Hepatocyte (in vitro differentiated cells): ENCODE measurements at regions not wholly inside any gene's neighbourhood (a gene's known extent, or its start where the extent isn't known, plus 50 kb on each side); places are given as distances from the start of the nearest gene placed in this dataset.

Source experiments
- DNase-seq: peaks from one replicate; pipeline ENCODE4 v3.0.0-alpha.2; 2016; ENCODE audit warnings: low spot score
- H2AFZ ChIP-seq: fragments of 200-600 bp; sonication (generic); 2 replicates; pipeline ENCODE4 v1.6.0; 2016; ENCODE audit warnings: antibody characterized with exemption, mild to moderate bottlenecking
- H3K27ac ChIP-seq: fragments of 200-600 bp; sonication (generic); 2 replicates; pipeline ENCODE4 v1.5.1; 2016; ENCODE audit warnings: mild to moderate bottlenecking
- H3K27me3 ChIP-seq: fragments of 200-600 bp; sonication (generic); 2 replicates; pipeline ENCODE4 v1.6.1; 2016
- H3K36me3 ChIP-seq: fragments of 200-600 bp; sonication (generic); replicated peaks from 2 replicates; pipeline ENCODE4 v1.5.1; 2016; ENCODE audit warnings: low read depth; ENCODE audit not compliant: insufficient read depth
- H3K4me1 ChIP-seq: fragments of 200-600 bp; sonication (generic); 2 replicates; pipeline ENCODE4 v1.5.1; 2016; ENCODE audit warnings: mild to moderate bottlenecking, moderate library complexity; ENCODE audit not compliant: insufficient read depth
- H3K4me2 ChIP-seq: fragments of 200-600 bp; sonication (generic); 2 replicates; pipeline ENCODE4 v1.6.0; 2016
- H3K4me3 ChIP-seq: fragments of 200-600 bp; sonication (generic); 2 replicates; pipeline ENCODE4 v1.5.1; 2016; ENCODE audit warnings: mild to moderate bottlenecking
- H3K79me2 ChIP-seq: fragments of 200-600 bp; sonication (generic); 2 replicates; pipeline ENCODE4 v1.6.0; 2017; ENCODE audit warnings: mild to moderate bottlenecking
- H3K9me2 ChIP-seq: fragments of 200-600 bp; sonication (generic); replicated peaks from 2 replicates; pipeline ENCODE4 v1.6.0; 2017; ENCODE audit warnings: mild to moderate bottlenecking; ENCODE audit not compliant: insufficient read depth
- H3K9me3 ChIP-seq: fragments of 200-600 bp; sonication (generic); 2 replicates; pipeline ENCODE4 v1.5.1; 2016; ENCODE audit warnings: low read depth, mild to moderate bottlenecking
- H4K20me1 ChIP-seq: fragments of 200-600 bp; sonication (generic); 2 replicates; pipeline ENCODE4 v1.6.0; 2016; ENCODE audit warnings: mild to moderate bottlenecking; ENCODE audit not compliant: insufficient read depth, poor library complexity, severe bottlenecking
- CTCF ChIP-seq: fragments of 200-600 bp; sonication (generic); IDR thresholded peaks from 2 replicates; pipeline ENCODE4 v1.5.1; 2016; ENCODE audit warnings: antibody characterized with exemption, mild to moderate bottlenecking; ENCODE audit not compliant: poor library complexity
- EZH2 ChIP-seq: fragments of 200-600 bp; sonication (generic); IDR thresholded peaks from 2 replicates; pipeline ENCODE4 v1.6.1; 2016; ENCODE audit warnings: antibody characterized with exemption, mild to moderate bottlenecking, borderline replicate concordance
- EZH2phosphoT487 ChIP-seq: fragments of 200-600 bp; sonication (generic); IDR thresholded peaks from one replicate; pipeline ENCODE4 v1.6.1; 2018; ENCODE audit warnings: antibody characterized with exemption, mild to moderate bottlenecking, low read depth, moderate library complexity; ENCODE audit not compliant: unreplicated experiment, severe bottlenecking
- WGBS: methylation state at CpG from one replicate; pipeline ENCODE4 v1.1.6; 2016; ENCODE audit warnings: low lambda C conversion rate; ENCODE audit errors: missing lambda C conversion rate; 5-methylcytosine and 5-hydroxymethylcytosine counted together

- WGBS: 100% methylated on average over 1 of the region's 1 CpG
- Histone ChIP-seq H3K9me2 (no peaks in the 10 kb centered on the region), H3K27me3 (no peaks in the 10 kb centered on the region), H4K20me1 (no peaks in the 10 kb centered on the region), H2AFZ (no peak overlapping the region), H3K4me3 (no peak overlapping the region), H3K27ac (no peak overlapping the region), H3K4me2 (no peak overlapping the region), H3K4me1 (no peaks in the 10 kb centered on the region), H3K79me2 (no peaks in the 10 kb centered on the region), H3K9me3 (no peaks in the 10 kb centered on the region), H3K36me3 (no peaks in the 10 kb centered on the region)
- TF ChIP-seq EZH2 (no peak), EZH2phosphoT487 (no peak), CTCF (no peak)
- DNase-seq: no peak
Measured at GRCh38 chr6:137949686-137950390, 82.8 kb downstream of the TNFAIP3 start.

GRCh38 chr6:137950581-137950980 is 83.5 kb downstream of the TNFAIP3 start:
- Histone ChIP-seq H3K27ac (no peak overlapping the region), H3K9me2 (no peaks in the 10 kb centered on the region)
- 89% methylated on average over 7 of the region's 7 CpGs for WGBS

GRCh38 chr6:137951064-137951597 is 84.1 kb downstream of the TNFAIP3 start:
- TF ChIP-seq EZH2 (no peak), CTCF (no peak), EZH2phosphoT487 (no peak)

More at GRCh38 chr6:137950581-137950980, 83.5 kb downstream of the TNFAIP3 start:
- Histone ChIP-seq H4K20me1 (no peaks in the 10 kb centered on the region), H2AFZ (no peak overlapping the region), H3K4me2 (no peak overlapping the region), H3K9me3 (no peaks in the 10 kb centered on the region), H3K79me2 (no peaks in the 10 kb centered on the region), H3K4me1 (no peaks in the 10 kb centered on the region), H3K36me3 (no peaks in the 10 kb centered on the region), H3K27me3 (no peaks in the 10 kb centered on the region), H3K4me3 (no peak overlapping the region)
- TF ChIP-seq CTCF: no peak
- no peak for TF ChIP-seq EZH2
- DNase-seq: no peak

More at GRCh38 chr6:137951064-137951597, 84.1 kb downstream of the TNFAIP3 start:
- H3K36me3 ChIP-seq: no peaks in the 10 kb centered on the region
- H4K20me1 ChIP-seq: no peaks in the 10 kb centered on the region
- no peaks in the 10 kb centered on the region for H3K79me2 ChIP-seq
- no peak overlapping the region for H3K4me3 ChIP-seq
- no peak overlapping the region for H3K27ac ChIP-seq
- no peaks in the 10 kb centered on the region for H3K9me2 ChIP-seq
- H2AFZ ChIP-seq: no peak overlapping the region
- H3K27me3 ChIP-seq: no peaks in the 10 kb centered on the region
- no peak for DNase-seq
- H3K4me2 ChIP-seq: no peak overlapping the region
- WGBS: 98% methylated on average over 3 of the region's 3 CpGs
- no peaks in the 10 kb centered on the region for H3K4me1 ChIP-seq
- no peaks in the 10 kb centered on the region for H3K9me3 ChIP-seq
